Esophagus muscularis mucosa (tissue), 4 donors: ENCODE measurements at regions not wholly inside any gene's neighbourhood (a gene's known extent, or its start where the extent isn't known, plus 50 kb on each side); places are given as distances from the start of the nearest gene placed in this dataset.

ENCODE experiments used
- DNase-seq: peaks from one replicate; pipeline ENCODE4 v3.0.0-alpha.2; 2017; ENCODE audit errors: extremely low spot score
- H3K27ac ChIP-seq, 4 donors: fragments of 200-600 bp; sonication (generic); replicated peaks in 1 of 4; 1 replicate in 3 of 4; 2 replicates in 1 of 4; pipeline ENCODE4 v1.5.1; 2016 to 2019; ENCODE audit warnings: mild to moderate bottlenecking in 1 of 4
- H3K27me3 ChIP-seq, 4 donors: fragments of 200-600 bp; sonication (generic); one replicate each; pipeline versions ENCODE4 v1.5.1 to v1.6.0; 2016 to 2019
- H3K36me3 ChIP-seq, 4 donors: fragments of 200-600 bp; sonication (generic); one replicate each; pipeline ENCODE4 v1.5.1; 2016 to 2019
- H3K4me1 ChIP-seq, 4 donors: fragments of 200-600 bp; sonication (generic); one replicate each; pipeline ENCODE4 v1.5.1; 2016 to 2019
- H3K4me3 ChIP-seq, 4 donors: fragments of 200-600 bp; sonication (generic); 1 replicate in 2 of 4; 2 replicates in 2 of 4; pipeline ENCODE4 v1.5.1; 2016 to 2019; ENCODE audit warnings: mild to moderate bottlenecking in 4 of 4, moderate library complexity in 1 of 4
- H3K9me3 ChIP-seq, 4 donors: fragments of 200-600 bp; sonication (generic); 1 replicate in 3 of 4; 2 replicates in 1 of 4; pipeline ENCODE4 v1.5.1; 2016 to 2019
- EP300 ChIP-seq: sonication (generic); formaldehyde crosslinking; IDR thresholded peaks from one replicate; pipeline ENCODE4 v1.6.1; 2017; ENCODE audit warnings: antibody characterized with exemption
- POLR2A ChIP-seq: fragments of 450-650 bp; IDR thresholded peaks from one replicate; pipeline ENCODE4 v1.6.1; 2017; ENCODE audit warnings: antibody characterized with exemption, moderate library complexity, mild to moderate bottlenecking, low read depth
- POLR2AphosphoS5 ChIP-seq, 2 donors: sonication (generic); formaldehyde crosslinking; IDR thresholded peaks; one replicate each; pipeline ENCODE4 v1.6.1; 2017; ENCODE audit warnings: antibody characterized with exemption in 2 of 2
- WGBS: methylation state at CpG from one replicate; pipeline ENCODE4 v1.1.5; 2018; 5-methylcytosine and 5-hydroxymethylcytosine counted together
- intact Hi-C: fragments of 100-400 bp; cut with DNase I; formaldehyde crosslinking; loops from one replicate; pipeline ENCODE4 v1.15.1; 2023
- TF ChIP-seq, protein P1 (sequence below), 3 experiments: fragments of 200-600 bp in 2 of 3; fragments of 450-650 bp in 1 of 3; sonication (generic) in 2 of 3; IDR thresholded peaks; one replicate each; pipeline ENCODE4 v1.5.1; 2017 to 2019; ENCODE audit warnings: antibody characterized with exemption in 3 of 3, mild to moderate bottlenecking in 2 of 3, moderate library complexity in 1 of 3

DNA sequence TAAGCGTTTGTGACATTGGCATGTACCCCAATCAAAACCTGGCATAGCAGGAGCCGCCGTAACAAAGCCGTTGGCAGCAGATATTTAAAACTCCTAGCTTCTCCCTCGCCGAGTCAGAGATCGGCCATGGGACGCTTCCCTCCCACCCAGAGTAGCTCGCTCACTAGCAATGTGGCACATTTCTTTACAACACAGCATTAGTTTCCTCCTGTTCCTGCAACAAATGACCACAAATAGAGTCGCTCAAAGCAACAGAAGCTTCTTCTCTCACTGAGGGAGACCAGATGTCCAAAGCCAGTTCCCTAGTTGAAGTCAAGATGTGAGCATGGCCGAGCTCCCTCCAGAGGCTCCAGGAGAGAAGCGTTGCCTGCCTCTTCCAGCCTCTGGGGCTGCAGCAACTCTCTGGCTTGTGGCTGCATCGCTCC, 106.7 kb downstream of the RBFOX3 start:
- peaks cover 0 to 45% (median 0%) of the 10 kb centered on the region in 4 donors for H3K27me3 ChIP-seq
- no peak for DNase-seq
- H3K4me3 ChIP-seq, result no peak overlapping the region
- TF ChIP-seq EP300 (no peak), POLR2A (no peak), POLR2AphosphoS5 (IDR thresholded peaks at IDR 0.05) (no peak)
- TF ChIP-seq, protein P1, sequence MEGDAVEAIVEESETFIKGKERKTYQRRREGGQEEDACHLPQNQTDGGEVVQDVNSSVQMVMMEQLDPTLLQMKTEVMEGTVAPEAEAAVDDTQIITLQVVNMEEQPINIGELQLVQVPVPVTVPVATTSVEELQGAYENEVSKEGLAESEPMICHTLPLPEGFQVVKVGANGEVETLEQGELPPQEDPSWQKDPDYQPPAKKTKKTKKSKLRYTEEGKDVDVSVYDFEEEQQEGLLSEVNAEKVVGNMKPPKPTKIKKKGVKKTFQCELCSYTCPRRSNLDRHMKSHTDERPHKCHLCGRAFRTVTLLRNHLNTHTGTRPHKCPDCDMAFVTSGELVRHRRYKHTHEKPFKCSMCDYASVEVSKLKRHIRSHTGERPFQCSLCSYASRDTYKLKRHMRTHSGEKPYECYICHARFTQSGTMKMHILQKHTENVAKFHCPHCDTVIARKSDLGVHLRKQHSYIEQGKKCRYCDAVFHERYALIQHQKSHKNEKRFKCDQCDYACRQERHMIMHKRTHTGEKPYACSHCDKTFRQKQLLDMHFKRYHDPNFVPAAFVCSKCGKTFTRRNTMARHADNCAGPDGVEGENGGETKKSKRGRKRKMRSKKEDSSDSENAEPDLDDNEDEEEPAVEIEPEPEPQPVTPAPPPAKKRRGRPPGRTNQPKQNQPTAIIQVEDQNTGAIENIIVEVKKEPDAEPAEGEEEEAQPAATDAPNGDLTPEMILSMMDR (IDR thresholded peaks at IDR 0.05), result no peak
- H3K4me1 ChIP-seq, result no peaks in the 10 kb centered on the region
- 81% methylated on average over 13 of the region's 13 CpGs for WGBS
- no peaks in the 10 kb centered on the region for H3K9me3 ChIP-seq
- no peaks in the 10 kb centered on the region for H3K36me3 ChIP-seq
- intact Hi-C loops, result no loop called here
- no peak overlapping the region for H3K27ac ChIP-seq

DNA sequence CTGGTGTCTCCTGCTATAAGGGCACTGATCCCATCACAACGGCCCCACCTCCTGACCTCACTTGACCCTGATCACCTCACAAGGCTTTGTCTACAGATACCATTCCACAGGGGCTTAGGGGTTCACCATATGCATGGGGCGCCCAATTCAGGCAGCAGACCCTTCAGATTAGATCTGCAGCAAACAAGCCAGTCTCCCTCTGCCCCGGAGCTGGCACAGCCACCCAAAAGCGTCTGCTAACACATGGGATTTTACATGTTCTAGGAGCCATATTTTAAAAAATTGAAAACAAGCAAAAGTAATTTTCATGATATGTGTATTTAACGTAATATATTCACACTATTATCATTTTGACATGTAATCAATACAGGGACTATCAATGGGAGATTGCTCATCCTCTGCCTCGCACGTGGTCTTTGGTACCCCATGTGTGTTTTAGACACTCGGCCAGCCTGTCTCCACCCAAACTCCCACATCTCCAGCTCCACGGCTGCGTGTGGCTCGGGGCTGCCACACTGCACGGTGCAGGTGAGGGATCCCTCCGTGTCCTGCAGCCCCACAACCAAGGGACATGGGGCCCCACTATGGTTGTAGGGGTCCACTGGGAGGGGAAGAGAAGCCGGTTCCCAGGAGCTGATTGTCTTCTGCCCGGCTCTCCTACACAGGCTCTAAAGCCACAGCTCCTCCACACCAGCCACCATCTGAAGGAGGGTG, 107.6 kb downstream of the RBFOX3 start:
- no peak for TF ChIP-seq POLR2AphosphoS5 (IDR thresholded peaks at IDR 0.05)
- no peak for TF ChIP-seq EP300
- TF ChIP-seq, protein P1 (IDR thresholded peaks at IDR 0.05), result no peak
- TF ChIP-seq POLR2A, result no peak
- no peak for DNase-seq
- Histone ChIP-seq H3K4me3 (no peak overlapping the region), H3K36me3 (no peaks in the 10 kb centered on the region), H3K27me3 (peaks cover 0 to 36% (median 0%) of the 10 kb centered on the region in 4 donors), H3K4me1 (no peaks in the 10 kb centered on the region), H3K27ac (no peak overlapping the region), H3K9me3 (no peaks in the 10 kb centered on the region)
- 86% methylated on average over 13 of the region's 15 CpGs for WGBS
- intact Hi-C loops, result no loop called here

DNA sequence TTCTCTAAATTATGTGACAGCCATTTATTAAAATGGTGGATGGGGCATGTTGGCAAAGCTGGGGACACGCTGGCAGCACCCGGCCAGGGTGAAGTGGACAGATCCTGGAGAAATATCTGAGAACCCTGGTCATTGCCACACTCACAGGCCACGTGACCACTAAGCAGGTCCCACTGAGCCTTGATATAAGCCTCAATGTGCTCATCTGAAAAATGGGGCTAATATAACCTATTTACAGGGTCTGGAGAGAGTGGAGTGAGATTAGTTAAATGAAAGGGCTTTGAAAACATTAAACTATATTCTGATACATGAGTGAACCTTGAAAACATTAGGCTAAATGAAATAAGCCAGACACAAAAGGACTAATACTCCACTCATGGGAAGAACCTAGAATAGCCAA, 108.9 kb downstream of the RBFOX3 start:
- TF ChIP-seq POLR2AphosphoS5 (IDR thresholded peaks at IDR 0.05) (no peak), EP300 (no peak), POLR2A (no peak)
- TF ChIP-seq, protein P1 (IDR thresholded peaks at IDR 0.05), result no peak
- Histone ChIP-seq H3K9me3 (no peaks in the 10 kb centered on the region), H3K27ac (no peak overlapping the region), H3K4me1 (no peaks in the 10 kb centered on the region), H3K4me3 (no peak overlapping the region), H3K27me3 (peaks cover 0 to 30% (median 0%) of the 10 kb centered on the region in 4 donors), H3K36me3 (no peaks in the 10 kb centered on the region)
- 90% methylated on average over 3 of the region's 3 CpGs for WGBS
- intact Hi-C loops, result no loop called here
- DNase-seq, result no peak

DNA sequence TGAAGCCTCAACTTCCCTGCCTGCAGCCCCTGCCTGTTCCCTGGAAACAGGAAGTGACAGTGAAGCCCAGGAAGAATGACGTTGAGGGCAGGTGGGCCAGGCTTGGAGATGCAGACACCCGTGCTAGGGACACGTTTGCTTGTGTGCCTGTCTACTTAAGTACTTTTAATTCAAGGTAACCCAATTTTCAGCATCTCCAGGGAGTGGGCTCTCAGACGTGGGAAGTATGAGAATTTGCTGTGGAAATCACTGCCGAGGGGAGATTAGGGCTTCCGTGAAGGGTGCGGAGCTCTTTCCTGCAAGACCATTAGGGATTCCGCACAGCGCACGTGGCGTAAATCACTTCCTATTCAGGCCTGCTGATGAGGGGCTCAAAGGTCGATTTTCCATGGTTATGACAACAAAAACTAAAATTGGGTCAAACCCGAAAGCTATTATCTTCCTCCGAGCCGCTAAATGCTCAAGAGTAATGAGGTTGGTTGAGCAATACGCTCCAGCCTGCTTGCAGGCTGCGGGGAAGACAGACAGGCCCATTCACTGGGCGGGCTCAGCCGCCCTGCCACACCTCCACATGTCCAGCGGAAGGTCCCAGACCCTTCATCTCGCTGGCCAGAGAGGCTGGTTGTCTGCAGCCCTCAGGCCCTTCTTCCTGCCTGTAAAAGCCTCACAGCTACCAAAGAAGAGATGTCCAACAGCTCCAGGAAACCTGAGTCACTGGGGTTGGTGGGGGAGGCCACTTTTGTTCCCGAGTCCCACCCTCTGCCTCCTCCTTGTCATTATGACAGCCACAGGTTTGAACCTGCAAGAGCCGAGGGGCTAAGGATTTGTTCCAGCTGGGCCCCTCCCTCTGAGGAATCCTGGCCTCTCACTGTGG, 109.9 kb downstream of the RBFOX3 start:
- H3K9me3 ChIP-seq, result no peaks in the 10 kb centered on the region
- intact Hi-C loops, result no loop called here
- DNase-seq, result no peak
- peaks cover 0 to 30% (median 0%) of the 10 kb centered on the region in 4 donors for H3K27me3 ChIP-seq
- no peaks in the 10 kb centered on the region for H3K36me3 ChIP-seq
- WGBS, result 56% methylated on average over 22 of the region's 23 CpGs
- no peak overlapping the region for H3K27ac ChIP-seq
- no peaks in the 10 kb centered on the region for H3K4me1 ChIP-seq
- TF ChIP-seq EP300 (no peak), POLR2A (no peak), POLR2AphosphoS5 (IDR thresholded peaks at IDR 0.05) (no peak)
- TF ChIP-seq, protein P1 (IDR thresholded peaks at IDR 0.05), result no peak
- H3K4me3 ChIP-seq, result no peak overlapping the region
